PFSK-1 (cell line): ENCODE measurements at regions not wholly inside any gene's neighbourhood (a gene's known extent, or its start where the extent isn't known, plus 50 kb on each side); places are given as distances from the start of the nearest gene placed in this dataset.

ENCODE experiments used
- POLR2AphosphoS5 ChIP-seq: IDR thresholded peaks from 2 replicates; pipeline ENCODE4 v1.6.1; 2012; ENCODE audit warnings: low read depth, mild to moderate bottlenecking, control low read depth, low read length, moderate library complexity
- TF ChIP-seq, protein P1 (sequence below), 2 experiments: IDR thresholded peaks; 2 replicates each; pipeline versions ENCODE4 v1.6.1 to v1.8.0; 2011 to 2012; ENCODE audit warnings: low read depth in 2 of 2, low read length in 2 of 2, control low read depth in 1 of 2, inconsistent platforms in 1 of 2, mild to moderate bottlenecking in 1 of 2, moderate library complexity in 1 of 2; ENCODE audit not compliant: insufficient read depth in 1 of 2

GRCh38 chr5:171649075-171649401 is 136.6 kb upstream of the SMIM23 start:
- TF ChIP-seq, protein P1, sequence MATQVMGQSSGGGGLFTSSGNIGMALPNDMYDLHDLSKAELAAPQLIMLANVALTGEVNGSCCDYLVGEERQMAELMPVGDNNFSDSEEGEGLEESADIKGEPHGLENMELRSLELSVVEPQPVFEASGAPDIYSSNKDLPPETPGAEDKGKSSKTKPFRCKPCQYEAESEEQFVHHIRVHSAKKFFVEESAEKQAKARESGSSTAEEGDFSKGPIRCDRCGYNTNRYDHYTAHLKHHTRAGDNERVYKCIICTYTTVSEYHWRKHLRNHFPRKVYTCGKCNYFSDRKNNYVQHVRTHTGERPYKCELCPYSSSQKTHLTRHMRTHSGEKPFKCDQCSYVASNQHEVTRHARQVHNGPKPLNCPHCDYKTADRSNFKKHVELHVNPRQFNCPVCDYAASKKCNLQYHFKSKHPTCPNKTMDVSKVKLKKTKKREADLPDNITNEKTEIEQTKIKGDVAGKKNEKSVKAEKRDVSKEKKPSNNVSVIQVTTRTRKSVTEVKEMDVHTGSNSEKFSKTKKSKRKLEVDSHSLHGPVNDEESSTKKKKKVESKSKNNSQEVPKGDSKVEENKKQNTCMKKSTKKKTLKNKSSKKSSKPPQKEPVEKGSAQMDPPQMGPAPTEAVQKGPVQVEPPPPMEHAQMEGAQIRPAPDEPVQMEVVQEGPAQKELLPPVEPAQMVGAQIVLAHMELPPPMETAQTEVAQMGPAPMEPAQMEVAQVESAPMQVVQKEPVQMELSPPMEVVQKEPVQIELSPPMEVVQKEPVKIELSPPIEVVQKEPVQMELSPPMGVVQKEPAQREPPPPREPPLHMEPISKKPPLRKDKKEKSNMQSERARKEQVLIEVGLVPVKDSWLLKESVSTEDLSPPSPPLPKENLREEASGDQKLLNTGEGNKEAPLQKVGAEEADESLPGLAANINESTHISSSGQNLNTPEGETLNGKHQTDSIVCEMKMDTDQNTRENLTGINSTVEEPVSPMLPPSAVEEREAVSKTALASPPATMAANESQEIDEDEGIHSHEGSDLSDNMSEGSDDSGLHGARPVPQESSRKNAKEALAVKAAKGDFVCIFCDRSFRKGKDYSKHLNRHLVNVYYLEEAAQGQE (IDR thresholded peaks at IDR 0.05; ENCODE audit: insufficient read depth in 1 of 2, low read depth in 2 of 2, low read length in 2 of 2): no peak
- no peak for TF ChIP-seq POLR2AphosphoS5
